NCI-H1105 (cell line): ENCODE measurements at regions not wholly inside any gene's neighbourhood (a gene's known extent, or its start where the extent isn't known, plus 50 kb on each side); places are given as distances from the start of the nearest gene placed in this dataset.
"Not testable (repeated sequence)": the region's sequence is repeated elsewhere in the genome, so short reads cannot be mapped to it uniquely, and the experiment has no call there.

Source experiments
- DNase-seq: peaks from one replicate; lab custom pipeline; 2025; lab: John Stamatoyannopoulos, UW

DNA sequence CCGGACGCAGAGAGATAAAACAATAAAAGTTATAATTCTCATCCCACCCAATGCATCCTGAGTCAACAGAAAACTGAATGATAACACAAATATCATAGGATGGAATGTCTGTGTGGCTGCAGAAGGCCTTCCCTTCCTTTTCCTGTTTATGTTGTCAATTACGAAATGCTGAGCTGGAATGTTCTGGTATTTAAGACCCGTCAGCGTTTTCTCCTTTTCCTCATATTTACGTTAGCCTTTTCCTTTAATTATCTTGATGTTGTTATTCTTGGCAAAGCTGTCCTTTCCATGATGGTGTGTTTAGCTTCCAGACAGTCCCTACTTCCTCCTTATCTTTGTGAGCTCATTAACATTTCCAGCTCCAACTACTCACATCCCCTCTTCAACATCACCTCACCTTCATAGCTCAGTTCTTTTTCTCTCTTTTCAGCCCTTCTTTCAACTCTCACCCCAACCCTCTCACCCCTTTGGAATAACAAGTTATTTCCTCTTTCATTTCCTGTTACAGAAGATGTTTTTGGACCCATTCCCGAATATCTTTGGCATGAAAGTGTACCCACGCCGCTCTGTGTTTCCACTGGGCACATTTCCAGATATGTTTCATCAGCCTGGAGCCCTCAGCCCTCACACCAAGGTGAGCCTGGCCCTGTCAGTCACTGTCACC, 221.6 kb downstream of the NR2F1-AS1 start:
- DNase-seq = peak; percentile 16

DNA sequence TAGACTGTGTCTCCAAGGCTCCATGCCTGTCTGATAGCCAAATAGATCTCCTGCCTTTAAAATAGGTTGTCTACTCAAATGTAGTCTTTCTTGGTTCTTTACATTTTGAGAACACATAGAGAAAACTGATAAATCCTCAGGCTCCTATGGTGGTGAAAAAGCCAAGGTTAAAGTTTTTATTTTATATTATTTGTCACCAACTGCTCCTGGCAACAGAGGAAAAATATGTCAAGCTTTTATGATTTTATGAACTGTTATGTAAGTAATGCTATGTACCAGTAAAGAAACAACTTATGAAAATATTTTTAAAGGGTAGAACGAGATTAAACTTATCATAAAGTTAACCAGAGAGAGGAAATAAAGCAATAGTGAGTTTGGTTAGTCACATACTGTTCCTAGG, 222.8 kb downstream of the NR2F1-AS1 start:
- no peak for DNase-seq

DNA sequence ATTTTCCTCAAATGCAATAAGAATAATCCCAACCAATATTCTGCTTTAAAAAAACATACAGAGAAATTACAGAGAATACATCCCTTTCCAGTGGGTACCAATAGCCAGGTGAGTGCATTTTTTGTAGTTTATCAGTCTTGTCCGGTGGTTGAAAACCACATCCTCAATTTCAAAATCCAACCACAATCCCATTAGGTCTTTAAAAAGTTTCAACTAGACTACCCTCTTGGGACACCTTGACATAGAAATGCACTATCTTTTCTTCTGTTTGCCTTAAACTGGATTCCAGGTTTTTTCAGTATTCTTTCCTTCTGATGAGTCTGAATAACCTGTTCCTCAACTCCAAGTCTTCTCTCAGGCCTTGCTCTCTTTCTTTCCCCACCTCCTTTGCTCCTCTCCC, 223.3 kb downstream of the NR2F1-AS1 start:
- no peak for DNase-seq

DNA sequence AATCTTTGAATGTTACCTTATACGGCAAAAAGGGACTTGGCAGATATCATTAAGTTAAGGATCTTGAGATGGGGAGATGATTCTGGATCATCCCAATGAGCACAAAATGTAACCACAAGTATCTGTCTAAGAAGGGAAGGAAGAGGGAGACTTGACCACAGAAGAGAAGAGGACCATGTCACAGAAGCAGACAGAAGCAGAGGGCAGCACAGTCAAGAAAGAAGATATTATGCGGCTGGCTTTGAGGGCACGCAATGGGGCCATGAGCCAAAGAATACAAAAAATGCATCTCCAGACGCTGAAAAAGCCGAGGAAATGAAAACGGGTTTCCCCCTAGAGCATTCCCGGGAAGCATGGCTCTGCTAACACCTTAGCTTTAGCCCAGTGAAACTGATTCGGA, 225.3 kb downstream of the NR2F1-AS1 start:
- no peak for DNase-seq

DNA sequence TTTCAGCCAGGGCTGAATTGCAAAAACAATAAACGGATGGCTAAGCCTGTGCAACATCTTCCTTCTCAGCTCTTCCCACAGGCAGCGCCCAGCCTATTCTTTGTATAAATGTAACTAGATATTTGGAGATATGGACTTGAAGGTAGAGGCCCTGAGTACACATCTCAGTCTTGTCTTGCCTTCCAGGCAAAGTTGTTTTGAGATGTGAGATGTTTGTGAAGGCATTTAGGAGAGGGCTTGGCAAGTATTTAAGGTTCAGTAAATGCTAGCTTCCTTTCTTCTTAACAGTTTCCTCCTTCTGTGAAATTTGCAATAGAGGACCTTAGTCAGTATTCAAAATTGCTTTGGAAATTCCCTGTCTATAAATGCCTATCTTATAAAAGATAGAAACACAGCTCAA, 228.8 kb downstream of the NR2F1-AS1 start:
- no peak for DNase-seq

DNA sequence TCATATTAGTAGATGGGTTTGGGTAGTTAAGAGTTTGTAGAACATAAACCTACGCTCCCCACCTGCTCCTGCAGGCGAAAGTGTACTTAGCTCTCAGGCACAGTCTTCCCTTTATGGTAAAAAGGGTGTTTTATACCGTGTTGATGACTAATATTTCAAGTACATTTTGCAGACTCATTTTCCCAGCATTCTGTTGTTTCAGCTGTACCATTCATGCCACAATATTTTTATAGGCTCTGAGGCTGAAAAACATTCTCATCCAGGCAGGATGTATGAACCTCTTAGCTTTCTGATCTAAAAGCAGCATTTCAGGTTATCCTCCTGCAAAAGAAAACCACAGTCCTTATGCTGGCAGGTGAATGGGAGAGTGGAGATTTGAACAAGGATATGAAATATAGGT, 231.4 kb downstream of the NR2F1-AS1 start:
- no peak for DNase-seq

DNA sequence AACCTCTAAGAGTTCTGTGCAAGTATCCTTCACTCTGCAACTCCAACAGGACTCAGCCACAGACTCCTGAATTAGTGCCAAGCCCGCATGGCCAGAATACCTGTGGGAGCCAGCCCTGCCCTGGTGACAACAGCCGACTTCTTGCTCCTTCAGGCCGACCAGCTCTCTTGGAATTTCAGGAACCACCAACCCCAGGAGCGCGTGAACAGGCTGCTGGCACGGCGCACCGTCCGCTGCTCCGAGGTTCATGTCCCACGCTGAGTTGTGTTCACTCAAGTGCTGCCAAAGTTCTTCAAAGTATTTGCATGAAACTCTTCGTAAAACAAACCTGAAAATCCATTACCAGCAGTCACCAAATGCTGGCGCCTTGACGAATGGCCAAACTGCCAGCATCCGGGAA, 232.8 kb downstream of the NR2F1-AS1 start:
- no peak for DNase-seq

DNA sequence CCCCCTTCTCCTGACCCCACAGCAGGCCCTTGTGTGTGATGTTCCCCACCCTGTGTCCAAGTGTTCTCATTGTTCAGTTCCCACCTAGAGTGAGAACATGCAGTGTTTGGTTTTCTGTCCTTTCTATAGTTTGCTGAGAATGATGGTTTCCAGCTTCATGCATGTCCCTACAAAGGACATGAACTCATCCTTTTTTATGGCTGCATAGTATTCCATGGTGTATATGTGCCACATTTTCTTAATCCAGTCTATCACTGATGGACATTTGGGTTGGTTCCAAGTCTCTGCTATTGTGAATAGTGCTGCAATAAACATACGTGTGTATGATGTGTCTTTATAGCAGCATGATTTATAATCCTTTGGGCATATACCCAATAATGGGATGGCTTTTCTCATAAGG, 234.2 kb downstream of the NR2F1-AS1 start:
- DNase-seq = not testable (repeated sequence)

DNA sequence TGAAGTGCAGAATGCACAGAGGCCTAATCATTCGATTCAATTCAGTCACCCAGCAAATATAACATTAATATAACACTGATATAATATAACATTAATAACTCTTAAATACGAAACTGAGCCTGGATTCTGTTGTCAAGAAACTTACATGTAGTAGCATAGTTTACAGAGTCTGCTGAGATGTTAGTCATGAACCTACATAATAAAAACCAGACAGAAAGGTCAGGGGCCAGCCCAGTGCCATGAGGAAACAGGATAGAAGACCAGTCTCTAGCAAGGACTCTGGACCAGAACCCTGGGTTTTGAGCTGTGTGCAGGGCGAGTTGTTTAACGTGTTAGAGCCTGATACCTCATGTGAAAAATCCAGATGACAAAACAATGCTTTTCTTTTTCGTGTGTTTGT, 234.7 kb downstream of the NR2F1-AS1 start:
- DNase-seq = no peak

DNA sequence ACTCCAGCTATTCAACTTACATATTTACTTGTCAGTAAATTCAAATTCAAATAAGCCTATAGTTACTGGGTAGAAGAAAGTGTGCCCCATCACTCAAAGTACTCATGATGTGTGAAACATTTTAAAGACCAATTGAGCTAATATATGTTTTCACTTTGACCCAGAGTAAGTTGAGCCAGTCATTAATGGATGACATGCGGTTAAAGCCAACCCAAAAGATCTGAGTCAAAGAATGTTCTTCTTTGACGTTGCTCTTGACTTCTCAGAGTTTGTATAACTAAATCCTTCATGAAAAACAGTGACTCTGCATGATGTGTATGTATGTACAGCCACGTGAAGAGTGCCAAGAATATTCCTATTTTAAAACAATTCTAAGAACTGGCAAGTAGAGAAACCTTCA, 237.4 kb downstream of the NR2F1-AS1 start:
- no peak for DNase-seq

DNA sequence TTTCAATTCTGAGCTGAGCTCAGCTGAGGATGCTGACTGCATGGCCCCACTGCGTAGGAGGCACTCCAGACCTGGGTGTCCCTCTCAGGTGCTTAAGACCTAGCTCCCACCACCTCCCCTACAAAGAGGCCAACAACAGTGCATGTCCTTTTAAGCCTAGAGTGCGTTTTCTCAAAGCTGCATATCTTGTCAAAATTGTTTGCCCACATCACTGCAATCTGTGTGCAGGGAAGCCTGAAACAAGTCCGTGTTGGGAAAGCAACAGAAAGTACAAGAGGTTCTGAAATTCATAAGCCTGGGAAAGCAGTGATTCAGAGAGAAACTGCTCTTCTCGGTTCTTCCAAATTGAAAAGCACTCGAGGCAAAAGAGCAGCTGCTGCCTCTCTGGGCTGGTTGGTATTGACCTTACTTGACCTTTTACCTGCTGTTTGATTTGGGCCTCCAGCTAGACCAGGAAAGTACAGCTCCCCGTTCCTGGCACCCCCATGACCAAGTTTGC, 238.4 kb downstream of the NR2F1-AS1 start:
- no peak for DNase-seq

DNA sequence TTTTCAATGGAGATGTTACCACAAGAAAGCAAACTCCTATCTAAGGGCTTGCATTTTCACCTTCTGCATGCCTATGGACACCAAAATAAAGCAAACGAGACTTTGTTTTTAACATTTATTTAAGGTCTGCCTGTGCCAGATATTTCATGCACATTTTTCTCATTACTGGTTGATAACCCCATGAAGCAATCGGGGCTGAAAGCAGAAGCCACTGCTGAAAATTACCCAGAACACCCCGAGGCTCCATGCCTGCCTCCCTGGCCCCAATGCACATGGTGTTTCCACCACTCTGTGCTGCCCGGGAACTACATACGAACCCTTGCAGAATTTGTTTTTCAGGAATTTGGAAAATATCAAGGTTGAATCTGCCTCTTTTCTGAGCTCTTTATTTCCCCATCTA, 240.1 kb downstream of the NR2F1-AS1 start:
- no peak for DNase-seq

DNA sequence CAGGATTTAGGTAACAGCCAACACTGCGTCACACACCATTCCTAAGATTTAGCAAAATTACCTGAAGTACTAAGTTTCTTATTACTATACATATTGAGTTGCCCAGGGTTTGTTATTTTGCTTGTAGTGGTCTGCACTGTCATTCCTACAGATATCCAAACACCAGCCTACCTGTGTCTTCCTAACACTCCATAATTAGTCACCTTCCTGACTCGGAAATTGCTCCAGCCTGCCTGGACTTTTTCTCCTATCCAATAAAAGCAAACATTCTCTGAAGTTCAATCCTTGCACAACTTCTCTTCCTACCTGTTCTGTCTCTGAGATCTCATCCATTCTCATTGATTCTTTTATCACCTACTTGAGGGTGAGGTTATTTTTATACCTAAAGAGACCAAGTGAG, 243.9 kb downstream of the NR2F1-AS1 start:
- no peak for DNase-seq

DNA sequence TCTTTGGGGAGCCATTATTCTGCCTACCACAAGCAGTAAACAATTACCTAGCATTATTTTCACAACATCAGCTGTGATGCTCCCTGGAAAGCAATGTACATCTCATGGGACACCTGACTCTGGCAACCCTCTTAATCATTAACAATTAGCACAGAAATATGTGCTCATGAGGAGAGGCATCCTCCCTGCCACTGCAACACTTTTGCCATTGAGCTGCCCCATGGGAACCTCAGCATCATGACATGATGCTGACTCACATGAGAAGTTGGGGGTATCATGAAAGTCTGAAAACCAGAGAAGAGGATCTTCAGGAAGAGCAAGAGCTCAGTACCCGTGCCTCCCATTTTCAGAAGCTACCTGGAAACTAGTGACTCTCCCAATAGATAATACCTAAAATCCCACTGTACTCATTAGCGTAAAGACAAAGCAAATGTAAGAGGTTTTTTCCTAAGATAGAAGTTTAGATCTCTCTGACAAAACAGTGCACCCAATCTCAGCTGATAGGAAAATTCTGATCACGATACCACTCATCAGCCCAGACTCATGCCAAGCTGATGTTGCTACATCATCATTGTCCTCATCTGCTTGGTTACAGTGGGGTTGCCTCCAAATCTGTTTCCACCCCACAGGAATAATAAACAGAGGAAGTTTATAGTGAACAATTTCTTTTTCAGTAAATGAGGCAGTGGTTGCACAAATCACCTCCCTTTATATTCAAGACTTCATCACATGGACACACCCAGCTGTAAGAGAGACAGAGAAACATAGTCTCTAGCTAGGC, 244.5 kb downstream of the NR2F1-AS1 start:
- DNase-seq = no peak

DNA sequence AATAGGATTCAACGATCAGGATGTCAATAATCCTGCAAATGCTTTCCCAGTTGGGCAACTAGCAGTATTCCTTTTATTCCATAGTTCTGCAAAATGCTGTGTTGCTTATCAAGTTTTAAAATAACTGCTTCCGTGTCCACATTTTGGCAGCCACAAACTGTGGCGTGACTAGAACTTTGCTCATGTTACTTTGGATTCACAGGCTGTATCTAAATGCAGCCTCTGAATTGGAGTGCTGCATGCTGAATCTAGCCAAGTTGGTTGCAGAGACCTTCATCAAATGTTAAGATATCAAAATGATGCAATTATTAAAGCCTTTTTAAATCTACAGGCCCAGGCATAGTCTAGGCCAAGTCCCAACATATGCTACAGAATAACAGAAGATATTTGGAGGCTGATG, 249.2 kb downstream of the NR2F1-AS1 start:
- DNase-seq = no peak

DNA sequence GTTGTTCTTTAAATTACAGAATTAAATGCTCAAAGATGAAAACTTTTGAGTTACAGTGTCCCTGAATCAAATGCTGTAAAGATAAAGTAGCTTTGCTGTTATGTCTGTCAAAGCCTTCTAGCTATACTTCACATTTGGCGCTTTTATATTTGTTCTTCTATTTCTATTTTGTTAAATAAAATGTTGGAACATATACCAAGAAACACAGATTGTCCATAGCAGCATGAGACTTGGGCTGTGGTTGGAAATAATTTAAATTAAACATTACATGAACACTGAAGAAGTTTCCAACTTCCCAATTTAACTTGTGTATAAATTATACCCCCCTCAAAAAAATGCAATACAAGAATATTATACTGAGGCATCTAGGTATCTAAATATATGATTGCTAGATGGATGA, 249.8 kb downstream of the NR2F1-AS1 start:
- DNase-seq = no peak

DNA sequence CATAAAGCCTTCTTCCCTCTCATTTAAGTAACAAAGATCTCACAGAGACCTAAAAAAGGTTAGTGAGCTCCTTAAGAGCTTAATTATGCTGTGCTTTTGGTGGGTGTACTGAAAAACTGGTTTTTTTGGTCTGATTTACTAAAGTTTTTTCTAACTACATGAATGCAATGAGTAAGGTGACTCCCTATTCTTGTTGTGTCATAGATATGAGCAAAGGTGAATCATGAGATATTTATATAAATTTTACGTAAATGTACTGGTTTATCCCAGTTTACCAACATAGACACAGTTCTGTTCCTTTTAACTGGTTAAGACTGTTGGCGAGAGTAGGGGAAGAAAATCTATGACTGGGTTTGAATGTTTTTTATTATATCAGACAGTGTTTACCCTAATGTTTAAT, 250.5 kb downstream of the NR2F1-AS1 start:
- DNase-seq = no peak

DNA sequence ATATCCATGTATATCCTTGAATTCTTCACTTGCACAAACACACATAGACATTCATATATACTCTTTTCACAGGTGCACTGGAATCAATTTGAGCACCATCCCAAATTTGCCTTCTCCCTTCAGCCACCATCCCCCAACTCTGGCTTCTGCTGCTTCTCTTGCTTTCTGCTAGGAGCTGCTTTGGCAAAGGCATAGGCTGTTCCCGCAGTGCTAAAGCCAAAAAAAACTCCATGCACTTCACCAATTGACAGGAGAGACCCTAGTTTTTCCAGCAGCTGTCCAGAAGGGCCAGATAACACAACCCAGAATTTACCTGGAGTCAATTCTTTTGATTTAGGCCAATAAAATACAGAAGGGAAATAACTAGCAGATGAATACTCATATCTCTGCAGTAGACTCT, 251.3 kb downstream of the NR2F1-AS1 start:
- no peak for DNase-seq

DNA sequence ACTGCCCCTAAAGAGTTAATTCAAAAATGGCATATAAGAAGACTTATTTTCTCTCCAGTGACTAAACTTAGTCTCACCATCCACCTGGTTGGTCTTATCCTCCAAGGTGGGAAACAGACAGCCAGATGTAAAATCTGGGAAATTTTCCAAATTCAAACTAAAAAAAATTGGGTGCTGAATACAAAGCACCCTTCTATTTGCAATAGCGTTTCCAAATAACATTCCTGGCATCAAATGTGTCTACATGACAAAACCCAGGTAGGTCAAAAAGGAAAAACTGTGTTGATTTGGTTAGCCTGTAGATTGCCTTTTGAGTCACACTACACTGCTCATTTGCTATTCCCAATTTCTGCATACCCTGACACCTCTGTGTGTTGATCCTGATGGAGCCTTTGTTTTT, 252.2 kb downstream of the NR2F1-AS1 start:
- DNase-seq = peak; percentile 30

DNA sequence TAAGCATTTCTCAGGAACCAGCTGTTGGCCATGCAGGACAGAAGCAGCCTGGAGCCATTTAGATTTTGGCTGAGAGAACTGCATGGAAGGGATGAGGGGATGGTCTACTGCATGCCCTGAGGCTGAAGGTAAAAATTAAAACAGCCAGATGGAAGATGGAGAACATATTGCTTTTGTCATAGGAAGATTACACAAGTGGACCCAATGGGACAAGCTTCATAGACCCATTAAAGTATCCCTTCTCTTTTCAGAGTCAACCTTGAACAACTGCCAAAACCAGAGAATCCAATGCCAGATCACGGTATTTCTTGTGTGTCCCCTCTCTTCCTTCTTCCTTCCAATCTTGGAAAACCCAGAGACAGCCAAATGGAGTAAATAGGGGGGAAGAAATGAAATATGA, 253.4 kb downstream of the NR2F1-AS1 start:
- no peak for DNase-seq

DNA sequence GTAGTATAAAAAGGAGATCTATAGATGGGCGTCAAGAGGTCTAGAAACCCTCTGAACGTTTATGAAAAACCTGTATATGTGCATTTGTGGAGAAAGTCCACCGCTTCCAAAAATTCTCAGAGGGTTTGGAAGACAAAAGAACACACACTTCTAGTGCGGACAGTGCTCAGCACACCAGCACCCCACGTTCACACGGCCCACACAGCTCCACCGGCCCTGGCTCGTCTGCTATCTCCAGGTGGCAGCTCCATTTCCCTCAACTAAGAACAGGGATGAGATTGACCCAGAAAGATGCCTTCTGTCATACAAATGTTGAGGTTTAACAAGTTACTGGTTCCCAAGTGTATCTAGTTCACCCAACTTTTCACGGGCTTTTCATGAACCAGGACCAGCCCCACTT, 255.1 kb downstream of the NR2F1-AS1 start:
- no peak for DNase-seq

DNA sequence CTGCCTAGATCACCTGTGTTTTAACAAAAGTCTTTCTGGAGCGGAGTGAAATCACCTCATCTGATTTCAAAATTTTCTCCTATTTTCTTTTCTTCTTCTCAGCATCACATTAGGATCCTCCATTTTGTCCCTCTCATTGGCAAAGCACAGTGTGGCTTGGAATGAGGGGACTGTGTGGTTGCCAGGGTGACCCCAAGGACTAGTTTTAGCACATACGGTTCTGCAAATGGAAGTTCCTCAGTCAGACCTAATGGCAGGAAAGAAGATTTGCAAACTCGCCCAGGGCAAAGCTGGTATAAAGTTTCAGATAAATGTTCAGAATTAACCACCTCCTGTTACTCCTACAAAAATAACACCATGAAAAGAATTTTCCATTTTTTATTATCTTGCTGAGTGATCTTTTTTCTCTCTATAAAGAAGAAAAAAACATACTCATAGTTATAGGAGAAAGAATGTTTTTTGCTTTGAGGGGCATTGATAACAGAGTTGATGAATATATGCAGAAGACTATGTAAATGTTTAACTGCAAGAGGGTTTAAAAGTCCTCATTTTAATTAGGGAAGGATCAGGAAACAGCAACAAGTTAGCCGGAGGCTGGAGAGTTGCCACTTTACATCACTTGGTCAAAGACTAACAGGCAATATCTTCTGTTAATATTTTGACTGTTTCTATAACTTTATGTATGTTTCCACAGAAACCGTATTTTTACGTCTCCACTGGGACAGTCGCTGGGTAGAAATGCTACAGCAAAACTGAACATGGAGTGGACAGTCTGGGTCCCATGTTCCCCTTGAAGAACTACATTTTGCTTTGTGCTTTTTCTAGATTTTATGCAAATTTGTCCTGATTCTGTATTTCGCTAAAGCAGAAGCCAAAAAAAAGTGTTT, 257.8 kb downstream of the NR2F1-AS1 start:
- DNase-seq = no peak
